Activated T-helper 1 cell treated with anti-CD3 and anti-CD28 coated beads, Interleukin-12 subunit alpha, Interleukin-12 subunit beta, Interleukin-2, Interleukin-4 antibody, amounts not matched to agents 30 ng/mL and 10 ng/mL and 1 ng/mL, durations not matched to agents 14 hours and 24 hours and 36 hours (primary cell): ENCODE measurements at regions not wholly inside any gene's neighbourhood (a gene's known extent, or its start where the extent isn't known, plus 50 kb on each side); places are given as distances from the start of the nearest gene placed in this dataset.
"Not testable (repeated sequence)": the region's sequence is repeated elsewhere in the genome, so short reads cannot be mapped to it uniquely, and the experiment has no call there.

Experiments used
- DNase-seq: peaks from one replicate; pipeline ENCODE4 v3.0.0; 2021; ENCODE audit warnings: low spot score
- H3K27ac Mint-ChIP-seq: one replicate; pipeline ENCODE4 v1.8.0; 2021; ENCODE audit warnings: mild to moderate bottlenecking, mixed read lengths
- H3K27me3 Mint-ChIP-seq: one replicate; pipeline ENCODE4 v1.8.0; 2022; ENCODE audit warnings: mild to moderate bottlenecking, moderate library complexity, mixed read lengths; ENCODE audit not compliant: insufficient read depth
- H3K36me3 Mint-ChIP-seq: one replicate; pipeline ENCODE4 v1.8.0; 2021; ENCODE audit warnings: low read depth, mixed read lengths
- H3K4me1 Mint-ChIP-seq: one replicate; pipeline ENCODE4 v1.8.0; 2021; ENCODE audit warnings: low read depth, mixed read lengths
- H3K4me3 Mint-ChIP-seq: one replicate; pipeline ENCODE4 v1.8.0; 2021; ENCODE audit warnings: mild to moderate bottlenecking, moderate library complexity, mixed read lengths
- H3K9me3 Mint-ChIP-seq: one replicate; pipeline ENCODE4 v1.8.0; 2021; ENCODE audit warnings: mixed read lengths
- intact Hi-C: fragments of 100-400 bp; cut with micrococcal nuclease; formaldehyde crosslinking; loops from one replicate; pipeline ENCODE4 v1.15.1; 2024

GRCh38 chr5:167378894-167379723 lies 912.3 kb upstream of the WWC1 start:
- Mint-ChIP-seq H3K27ac (no peak overlapping the region), H3K4me1 (no peaks in the 10 kb centered on the region), H3K27me3 (no peaks in the 10 kb centered on the region), H3K9me3 (peaks cover 3% of the 10 kb centered on the region), H3K4me3 (no peak overlapping the region), H3K36me3 (no peaks in the 10 kb centered on the region)
- intact Hi-C loops: no loop called here
- no peak for DNase-seq

GRCh38 chr5:167381457-167381856 lies 910.0 kb upstream of the WWC1 start:
- no peaks in the 10 kb centered on the region for H3K9me3 Mint-ChIP-seq
- H3K4me1 Mint-ChIP-seq: no peaks in the 10 kb centered on the region
- intact Hi-C loops: no loop called here
- H3K4me3 Mint-ChIP-seq: no peak overlapping the region
- no peak overlapping the region for H3K27ac Mint-ChIP-seq
- H3K27me3 Mint-ChIP-seq: no peaks in the 10 kb centered on the region
- no peak for DNase-seq
- no peaks in the 10 kb centered on the region for H3K36me3 Mint-ChIP-seq

DNA sequence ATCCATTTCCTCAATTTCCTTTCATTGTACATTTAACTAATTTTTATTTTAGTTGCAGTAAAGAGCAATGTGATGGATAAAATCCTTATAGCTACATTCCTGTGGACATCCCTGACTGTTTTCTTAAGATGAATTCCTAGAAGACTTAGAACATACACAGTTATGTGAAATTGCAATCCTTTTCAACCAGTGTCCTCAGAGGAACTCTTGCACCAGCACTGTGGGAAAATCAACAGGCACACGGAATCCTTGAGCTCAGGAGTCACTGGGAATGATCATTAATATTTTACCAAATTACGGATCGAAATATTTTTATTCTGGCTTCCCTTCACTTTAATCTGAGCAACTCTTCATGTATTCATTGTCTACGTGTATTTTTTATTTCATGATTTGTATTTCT lies 901.9 kb upstream of the WWC1 start:
- peaks cover 8% of the 10 kb centered on the region for H3K9me3 Mint-ChIP-seq
- H3K36me3 Mint-ChIP-seq: no peaks in the 10 kb centered on the region
- H3K4me3 Mint-ChIP-seq: no peak overlapping the region
- H3K27me3 Mint-ChIP-seq: no peaks in the 10 kb centered on the region
- DNase-seq: no peak
- intact Hi-C loops: no loop called here
- no peaks in the 10 kb centered on the region for H3K4me1 Mint-ChIP-seq
- H3K27ac Mint-ChIP-seq: no peak overlapping the region

DNA sequence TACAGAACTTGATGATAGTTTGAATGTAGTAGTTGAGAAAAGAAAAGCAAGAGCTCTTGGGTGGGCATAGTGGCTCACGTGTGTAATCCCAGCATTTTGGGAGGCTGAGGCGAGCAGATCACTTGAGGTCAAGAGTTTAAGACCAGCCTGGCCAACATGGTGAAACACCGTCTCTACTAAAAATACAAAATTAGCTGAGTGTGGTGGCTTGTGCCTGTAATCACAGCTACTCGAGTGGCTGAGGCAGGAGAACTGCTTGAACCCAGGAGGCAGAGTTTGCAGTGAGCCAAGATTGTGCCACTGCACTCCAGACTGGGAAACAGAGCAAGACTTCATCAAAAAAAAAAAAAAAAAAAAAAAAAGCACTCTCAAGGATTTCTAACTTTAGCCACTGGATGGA lies 900.2 kb upstream of the WWC1 start:
- intact Hi-C loops, H3K4me3 Mint-ChIP-seq, H3K27ac Mint-ChIP-seq, H3K9me3 Mint-ChIP-seq, H3K36me3 Mint-ChIP-seq, H3K4me1 Mint-ChIP-seq, DNase-seq, H3K27me3 Mint-ChIP-seq: not testable (repeated sequence)

DNA sequence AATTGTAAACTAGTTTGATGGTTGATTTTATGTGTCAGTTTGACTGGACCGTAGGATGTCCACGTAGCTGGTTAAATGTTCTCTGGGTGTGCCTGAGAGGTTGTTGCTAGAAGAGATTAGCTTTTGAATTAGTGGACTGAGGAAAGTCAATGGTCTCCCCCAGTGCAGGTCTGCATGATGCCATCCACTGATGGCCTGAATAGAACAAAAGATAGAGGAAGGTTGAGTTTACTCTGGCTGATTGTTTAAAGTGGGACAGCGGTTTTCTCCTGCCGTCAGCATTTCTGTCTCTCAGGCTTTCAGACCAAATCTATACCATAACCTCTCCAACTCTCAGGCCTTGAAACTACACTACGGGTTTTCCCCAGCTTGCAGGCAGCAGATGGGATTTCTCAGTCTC lies 899.2 kb upstream of the WWC1 start:
- H3K27me3 Mint-ChIP-seq: no peaks in the 10 kb centered on the region
- H3K9me3 Mint-ChIP-seq: peaks cover 1% of the 10 kb centered on the region
- intact Hi-C loops: no loop called here
- no peak for DNase-seq
- H3K4me1 Mint-ChIP-seq: no peaks in the 10 kb centered on the region
- H3K27ac Mint-ChIP-seq: no peak overlapping the region
- H3K36me3 Mint-ChIP-seq: no peaks in the 10 kb centered on the region
- no peak overlapping the region for H3K4me3 Mint-ChIP-seq

DNA sequence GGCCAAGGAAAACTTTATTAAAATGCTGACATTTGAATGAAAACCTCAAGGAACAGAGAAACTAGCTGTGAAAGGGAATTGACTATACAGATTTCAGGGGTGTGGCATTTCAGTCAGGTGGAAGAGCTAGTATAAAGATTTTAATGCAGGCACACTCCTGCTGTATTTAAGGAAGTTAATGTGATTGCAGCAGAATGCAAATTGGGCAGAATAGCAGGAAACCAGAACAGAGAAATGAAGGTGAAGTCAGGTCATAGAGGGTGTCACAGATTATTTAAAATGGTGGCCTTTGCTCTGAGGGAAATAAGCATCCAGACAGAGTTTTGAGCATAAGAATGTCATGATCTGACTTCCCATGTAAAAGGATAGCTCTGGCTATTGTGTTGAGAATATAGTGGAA lies 898.1 kb upstream of the WWC1 start:
- no peaks in the 10 kb centered on the region for H3K4me1 Mint-ChIP-seq
- H3K27me3 Mint-ChIP-seq: no peaks in the 10 kb centered on the region
- no peaks in the 10 kb centered on the region for H3K36me3 Mint-ChIP-seq
- no peak overlapping the region for H3K27ac Mint-ChIP-seq
- no peak for DNase-seq
- H3K9me3 Mint-ChIP-seq: no peaks in the 10 kb centered on the region
- intact Hi-C loops: no loop called here
- H3K4me3 Mint-ChIP-seq: no peak overlapping the region

DNA sequence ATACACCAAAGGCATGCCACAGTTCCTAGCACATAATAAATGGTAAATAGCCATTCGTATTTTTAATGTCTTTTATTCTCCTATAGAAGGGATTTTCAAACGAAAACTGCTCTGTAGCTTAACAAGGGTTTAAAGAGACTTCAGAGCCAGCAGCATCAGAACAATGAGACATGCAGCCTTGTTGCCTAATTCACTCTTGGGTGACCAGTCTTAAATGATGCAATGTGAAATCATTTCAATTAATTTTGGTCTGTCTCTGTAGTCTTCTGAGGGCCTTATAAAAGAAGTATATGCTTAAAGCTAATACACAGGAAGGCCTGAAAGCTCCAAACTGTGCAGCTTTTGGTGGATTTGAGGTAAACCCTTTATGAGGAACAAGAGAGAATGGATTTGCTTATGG lies 888.8 kb upstream of the WWC1 start:
- H3K9me3 Mint-ChIP-seq: no peaks in the 10 kb centered on the region
- H3K36me3 Mint-ChIP-seq: no peaks in the 10 kb centered on the region
- H3K4me1 Mint-ChIP-seq: no peaks in the 10 kb centered on the region
- no peak overlapping the region for H3K4me3 Mint-ChIP-seq
- intact Hi-C loops: no loop called here
- no peaks in the 10 kb centered on the region for H3K27me3 Mint-ChIP-seq
- no peak overlapping the region for H3K27ac Mint-ChIP-seq
- DNase-seq: no peak

- H3K27me3 Mint-ChIP-seq: no peaks in the 10 kb centered on the region
- H3K36me3 Mint-ChIP-seq: no peaks in the 10 kb centered on the region
- H3K4me3 Mint-ChIP-seq: no peak overlapping the region
- no peaks in the 10 kb centered on the region for H3K9me3 Mint-ChIP-seq
- intact Hi-C loops: no loop called here
- H3K4me1 Mint-ChIP-seq: no peaks in the 10 kb centered on the region
- no peak for DNase-seq
- H3K27ac Mint-ChIP-seq: no peak overlapping the region
Observed at GRCh38 chr5:167406513-167406912, 884.9 kb upstream of the WWC1 start.

- no peak overlapping the region for H3K4me3 Mint-ChIP-seq
- H3K27ac Mint-ChIP-seq: no peak overlapping the region
- H3K27me3 Mint-ChIP-seq: no peaks in the 10 kb centered on the region
- no peaks in the 10 kb centered on the region for H3K9me3 Mint-ChIP-seq
- intact Hi-C loops: no loop called here
- H3K36me3 Mint-ChIP-seq: no peaks in the 10 kb centered on the region
- no peak for DNase-seq
- no peaks in the 10 kb centered on the region for H3K4me1 Mint-ChIP-seq
Observed at GRCh38 chr5:167412556-167412955, 878.9 kb upstream of the WWC1 start.

GRCh38 chr5:167413506-167413905 lies 877.9 kb upstream of the WWC1 start:
- no peak overlapping the region for H3K4me3 Mint-ChIP-seq
- H3K27ac Mint-ChIP-seq: no peak overlapping the region
- H3K36me3 Mint-ChIP-seq: no peaks in the 10 kb centered on the region
- no peaks in the 10 kb centered on the region for H3K27me3 Mint-ChIP-seq
- intact Hi-C loops: no loop called here
- no peak for DNase-seq
- no peaks in the 10 kb centered on the region for H3K4me1 Mint-ChIP-seq
- H3K9me3 Mint-ChIP-seq: no peaks in the 10 kb centered on the region

GRCh38 chr5:167414611-167415010 lies 876.8 kb upstream of the WWC1 start:
- Mint-ChIP-seq H3K27me3 (no peaks in the 10 kb centered on the region), H3K27ac (no peak overlapping the region), H3K4me3 (no peak overlapping the region), H3K4me1 (no peaks in the 10 kb centered on the region), H3K36me3 (no peaks in the 10 kb centered on the region), H3K9me3 (peaks cover 1% of the 10 kb centered on the region)
- DNase-seq: no peak
- intact Hi-C loops: no loop called here

DNA sequence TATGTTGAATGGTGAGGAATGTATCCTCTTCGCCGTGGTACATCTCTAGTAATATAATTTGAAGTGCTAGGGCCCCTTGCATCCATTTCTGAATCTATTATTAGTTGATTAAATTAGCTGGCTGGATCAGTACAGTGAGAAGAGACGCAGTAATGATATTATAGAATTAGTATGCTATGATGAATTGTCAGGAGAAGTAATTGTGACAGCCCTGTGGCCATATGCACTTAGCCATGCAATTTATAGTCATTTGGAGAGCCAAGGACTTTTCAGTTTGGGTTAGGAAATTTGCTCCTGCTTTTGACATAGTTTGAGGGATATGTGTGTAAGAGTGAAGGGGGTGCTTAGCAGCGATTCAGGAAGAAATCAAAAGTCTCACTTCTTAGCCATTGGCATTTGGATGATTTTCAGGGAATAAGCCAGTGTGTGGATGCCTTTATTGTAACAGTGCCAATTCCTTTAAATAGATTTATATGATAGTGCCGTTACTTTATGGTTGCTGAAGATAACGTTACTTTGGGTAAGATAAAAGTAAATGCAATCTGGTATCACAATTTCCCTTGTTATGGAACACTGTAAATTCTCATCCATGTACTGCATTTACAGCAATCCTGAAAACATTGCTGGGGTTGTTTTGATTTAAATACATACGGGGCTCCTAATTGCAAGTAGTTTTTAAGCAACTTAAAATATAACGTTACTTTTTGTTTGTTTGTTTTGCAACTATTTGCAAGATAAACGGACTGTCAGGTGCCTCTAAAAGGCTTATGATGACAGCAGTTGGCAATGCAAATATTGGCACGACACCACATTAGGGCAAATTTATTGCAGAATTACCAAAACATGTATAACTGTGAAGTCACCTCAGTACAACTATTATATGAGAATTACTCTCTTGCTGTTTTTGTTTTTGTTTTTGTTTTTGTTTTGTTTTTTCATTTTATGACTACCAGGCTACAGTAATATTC lies 875.4 kb upstream of the WWC1 start:
- Mint-ChIP-seq H3K4me3 (no peak overlapping the region), H3K27me3 (no peaks in the 10 kb centered on the region), H3K36me3 (no peaks in the 10 kb centered on the region), H3K27ac (no peak overlapping the region), H3K4me1 (no peaks in the 10 kb centered on the region), H3K9me3 (peaks cover 5% of the 10 kb centered on the region)
- intact Hi-C loops: no loop called here
- no peak for DNase-seq

- peaks cover 5% of the 10 kb centered on the region for H3K9me3 Mint-ChIP-seq
- DNase-seq: no peak
- no peak overlapping the region for H3K4me3 Mint-ChIP-seq
- intact Hi-C loops: no loop called here
- no peaks in the 10 kb centered on the region for H3K36me3 Mint-ChIP-seq
- no peaks in the 10 kb centered on the region for H3K27me3 Mint-ChIP-seq
- H3K27ac Mint-ChIP-seq: no peak overlapping the region
- H3K4me1 Mint-ChIP-seq: no peaks in the 10 kb centered on the region
Observed at GRCh38 chr5:167417662-167418061, 873.8 kb upstream of the WWC1 start.
